SKM-1 (cell line): ENCODE measurements at regions not wholly inside any gene's neighbourhood (a gene's known extent, or its start where the extent isn't known, plus 50 kb on each side); places are given as distances from the start of the nearest gene placed in this dataset.

Experiments
- DNase-seq: peaks from one replicate; lab custom pipeline; 2025; ENCODE audit not compliant: unreplicated experiment; lab: John Stamatoyannopoulos, UW

GRCh38 chr5:56358046-56358445, 124.9 kb upstream of the ANKRD55 start:
- DNase-seq: no peak

DNA sequence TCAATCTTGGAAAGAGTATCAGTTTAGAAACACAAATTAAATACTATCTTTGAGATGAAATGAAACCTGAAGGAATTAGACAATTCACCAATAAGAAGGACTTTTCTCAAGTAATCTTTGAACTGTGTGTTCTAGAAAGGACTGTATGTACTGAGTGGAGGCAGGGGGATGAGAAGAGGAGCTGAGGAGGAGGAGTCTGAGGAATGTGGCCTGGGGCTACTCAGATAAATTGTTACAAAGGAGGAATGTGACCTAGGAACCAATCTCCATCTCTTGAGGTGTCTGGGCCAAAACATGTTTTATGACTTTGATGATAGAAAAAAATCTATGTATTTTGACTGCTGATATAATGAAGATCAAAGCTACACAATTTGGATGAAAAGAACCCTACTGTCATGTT, 124.3 kb upstream of the ANKRD55 start:
- DNase-seq: no peak

DNA sequence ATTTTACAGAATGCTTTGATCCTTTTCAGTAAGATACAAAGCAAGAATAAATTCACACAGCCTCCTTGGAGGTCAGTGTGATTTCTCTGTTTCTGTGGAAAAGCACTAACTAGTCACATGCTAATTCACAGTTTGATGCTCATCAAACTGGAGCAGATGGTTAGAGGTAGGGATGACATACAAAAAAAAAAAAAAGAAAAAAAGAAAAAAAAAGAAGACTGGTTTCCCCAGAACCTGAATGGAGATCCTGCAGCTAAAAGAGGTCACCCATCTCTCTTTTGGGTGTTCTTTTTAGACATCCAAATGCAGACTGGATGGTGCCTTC, 123.7 kb upstream of the ANKRD55 start:
- no peak for DNase-seq

GRCh38 chr5:56356121-56356835, 123.1 kb upstream of the ANKRD55 start:
- DNase-seq: no peak

DNA sequence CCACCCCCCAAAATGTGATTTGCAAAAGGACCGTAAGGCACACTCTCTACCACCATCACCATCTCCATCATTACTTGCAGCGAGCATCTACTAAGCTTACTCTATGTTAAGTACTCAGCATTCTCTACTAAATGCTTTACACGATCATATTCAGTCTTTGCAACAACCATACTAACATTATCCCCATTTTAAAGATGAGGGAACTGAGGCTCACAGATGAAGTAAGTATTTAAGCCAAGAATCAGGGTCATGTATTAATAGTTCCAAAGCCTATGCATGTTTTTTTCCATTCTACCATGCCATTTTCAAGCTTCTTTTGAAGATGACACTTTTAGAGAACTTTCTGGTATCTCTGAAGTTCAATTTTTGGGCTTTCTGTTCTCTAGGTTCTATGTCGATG, 121.7 kb upstream of the ANKRD55 start:
- DNase-seq: no peak

DNA sequence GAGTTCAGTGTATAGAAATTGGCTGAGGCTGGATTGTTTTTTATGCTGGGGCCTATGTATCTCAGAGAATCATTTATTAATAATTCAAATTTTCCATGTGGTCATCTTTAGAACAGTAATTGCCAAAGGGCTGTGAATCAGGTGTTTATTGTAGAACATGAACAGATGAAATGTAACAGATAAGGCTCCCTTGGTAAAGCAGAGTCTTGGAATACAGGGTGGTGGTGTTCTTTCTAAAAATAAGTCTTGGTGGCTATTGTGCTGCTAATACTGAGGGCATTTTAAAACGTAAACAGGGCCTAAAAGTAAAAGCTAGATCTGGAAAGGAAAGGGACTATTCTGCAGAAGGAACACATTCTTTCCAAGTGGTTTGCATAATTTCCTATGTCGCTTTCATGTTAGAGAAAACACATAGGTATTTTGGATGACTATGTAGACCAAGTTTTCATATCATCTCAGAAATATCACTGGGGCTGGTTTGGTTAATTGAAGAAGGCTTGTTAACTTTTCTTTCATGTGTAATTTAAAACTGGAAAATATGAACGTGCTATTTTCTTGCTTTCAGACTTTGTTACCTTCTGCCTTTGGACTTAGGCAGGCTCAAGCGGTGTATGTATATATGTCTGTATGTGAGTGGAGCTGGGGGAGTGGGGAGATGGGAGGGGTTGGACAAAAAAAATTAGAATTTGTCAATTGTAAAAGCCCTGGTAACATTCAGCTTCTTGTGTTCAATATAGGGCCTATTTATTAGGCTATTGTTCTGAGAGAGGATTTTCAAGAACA, 119.9 kb upstream of the ANKRD55 start:
- no peak for DNase-seq

GRCh38 chr5:56350597-56351170, 117.6 kb upstream of the ANKRD55 start:
- no peak for DNase-seq

GRCh38 chr5:56350011-56350596, 117.0 kb upstream of the ANKRD55 start:
- no peak for DNase-seq

DNA sequence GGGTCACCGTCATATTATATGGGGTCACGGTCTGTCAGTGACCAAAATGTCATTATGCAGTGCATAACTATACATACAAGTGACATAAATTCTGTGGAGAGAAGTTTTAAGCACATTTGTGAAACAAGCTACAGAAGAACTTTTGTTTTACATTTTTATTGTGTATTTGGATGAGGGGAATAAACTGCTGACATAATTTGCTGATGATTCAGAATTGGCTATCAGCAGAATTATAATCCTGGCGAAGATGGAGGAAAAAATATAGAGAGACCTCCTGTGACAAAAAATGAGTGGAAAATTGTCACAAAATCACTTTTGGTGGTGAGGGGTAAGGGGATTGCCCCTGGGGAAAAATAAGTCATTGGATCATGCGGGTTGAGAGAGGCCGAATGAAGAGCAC, 116.3 kb upstream of the ANKRD55 start:
- DNase-seq: no peak

DNA sequence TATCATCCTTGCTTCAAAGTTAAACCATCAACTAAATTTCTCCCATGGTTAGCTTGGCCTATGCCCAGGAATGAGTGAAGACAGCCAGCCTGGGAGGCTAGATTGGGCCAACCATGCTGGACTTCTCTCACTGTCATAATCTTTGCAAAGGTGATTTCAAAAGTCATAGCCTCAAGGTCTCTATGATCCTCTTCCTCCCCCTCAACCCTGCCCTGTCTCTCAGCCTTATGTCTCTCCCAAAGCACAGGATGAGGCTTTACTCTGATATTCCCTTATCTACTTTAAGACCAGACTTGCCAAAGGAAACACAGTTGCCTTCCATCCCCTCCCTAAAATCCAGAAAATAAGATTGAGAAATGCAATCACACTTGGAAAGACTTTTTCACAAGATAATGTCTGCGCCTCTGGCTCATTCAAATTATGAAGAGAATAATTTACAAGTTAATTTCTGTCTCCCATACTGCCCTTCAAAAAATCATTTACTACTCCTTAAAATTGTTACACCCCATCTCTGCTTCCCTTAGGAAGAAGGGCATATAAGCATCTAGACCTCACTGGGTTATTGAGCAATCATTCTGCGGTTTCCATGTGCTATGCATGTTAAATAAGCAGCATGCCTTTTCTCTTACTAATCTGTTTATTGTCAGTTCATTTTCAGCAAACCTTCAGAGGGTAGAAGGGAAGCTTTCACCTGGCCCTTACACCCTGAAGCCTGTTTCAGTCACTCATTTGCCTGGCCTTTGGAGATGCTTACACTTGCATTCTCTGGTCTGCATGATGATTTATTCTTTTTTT, 113.8 kb upstream of the ANKRD55 start:
- peak; percentile 45 for DNase-seq

GRCh38 chr5:56346044-56346710, 113.0 kb upstream of the ANKRD55 start:
- DNase-seq: no peak

DNA sequence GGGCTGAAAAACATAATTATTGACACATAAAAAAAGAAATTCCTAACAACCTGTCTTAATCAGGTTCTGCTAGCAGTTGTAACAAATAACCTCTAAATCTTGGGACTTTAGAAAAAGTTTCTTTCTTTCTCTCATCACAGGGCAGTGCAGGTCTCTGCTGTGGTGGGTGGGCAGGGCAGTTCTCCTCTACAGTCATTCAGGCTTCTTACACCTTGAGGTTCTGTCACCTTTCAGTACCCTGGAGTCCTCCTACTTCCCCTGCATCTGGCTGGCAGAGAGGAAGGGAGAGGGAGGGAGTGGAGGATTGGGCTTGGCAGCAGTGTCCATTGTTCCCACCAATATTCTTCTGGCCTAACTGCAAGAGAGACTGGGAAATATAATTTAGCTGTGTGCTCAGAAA, 112.2 kb upstream of the ANKRD55 start:
- DNase-seq: no peak

DNA sequence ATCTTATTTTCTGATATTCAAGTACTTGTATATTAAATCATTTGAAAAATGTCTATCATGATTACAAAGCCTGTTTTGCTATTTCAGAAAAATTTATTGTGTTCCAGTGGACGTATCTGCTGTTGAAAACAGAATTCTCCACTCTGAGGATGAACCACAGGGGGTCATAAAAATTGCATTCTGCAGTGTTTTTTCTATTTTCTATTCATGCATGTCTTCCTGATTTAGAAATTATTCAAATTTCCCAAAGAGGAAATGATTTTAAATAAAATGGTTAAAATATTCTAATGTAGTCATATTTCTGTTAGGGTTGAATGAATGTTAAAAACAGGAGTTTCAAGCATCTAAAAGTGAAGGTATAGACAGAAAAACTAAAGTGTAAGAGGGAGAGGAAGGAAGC, 111.5 kb upstream of the ANKRD55 start:
- DNase-seq: no peak

DNA sequence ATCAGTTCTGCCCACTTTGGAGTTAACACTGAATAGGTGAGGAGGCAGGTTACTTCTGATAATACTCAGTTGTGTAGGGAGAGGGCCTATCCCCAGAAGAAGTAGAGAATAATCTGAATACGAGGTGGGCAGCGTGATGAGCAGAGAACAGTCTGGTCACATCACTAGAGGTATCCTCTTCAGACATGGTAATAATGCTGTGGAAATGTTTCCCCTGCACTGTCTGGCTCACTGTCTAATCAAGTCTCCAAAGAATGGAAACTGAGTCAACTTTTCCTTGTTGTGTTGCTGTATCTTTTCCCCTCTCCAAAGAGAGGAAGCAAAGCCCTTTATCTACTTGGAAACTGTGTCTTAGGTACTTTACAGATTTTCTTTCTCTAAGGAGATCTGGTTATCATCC, 110.9 kb upstream of the ANKRD55 start:
- no peak for DNase-seq

GRCh38 chr5:56342616-56343015, 109.5 kb upstream of the ANKRD55 start:
- DNase-seq: no peak

DNA sequence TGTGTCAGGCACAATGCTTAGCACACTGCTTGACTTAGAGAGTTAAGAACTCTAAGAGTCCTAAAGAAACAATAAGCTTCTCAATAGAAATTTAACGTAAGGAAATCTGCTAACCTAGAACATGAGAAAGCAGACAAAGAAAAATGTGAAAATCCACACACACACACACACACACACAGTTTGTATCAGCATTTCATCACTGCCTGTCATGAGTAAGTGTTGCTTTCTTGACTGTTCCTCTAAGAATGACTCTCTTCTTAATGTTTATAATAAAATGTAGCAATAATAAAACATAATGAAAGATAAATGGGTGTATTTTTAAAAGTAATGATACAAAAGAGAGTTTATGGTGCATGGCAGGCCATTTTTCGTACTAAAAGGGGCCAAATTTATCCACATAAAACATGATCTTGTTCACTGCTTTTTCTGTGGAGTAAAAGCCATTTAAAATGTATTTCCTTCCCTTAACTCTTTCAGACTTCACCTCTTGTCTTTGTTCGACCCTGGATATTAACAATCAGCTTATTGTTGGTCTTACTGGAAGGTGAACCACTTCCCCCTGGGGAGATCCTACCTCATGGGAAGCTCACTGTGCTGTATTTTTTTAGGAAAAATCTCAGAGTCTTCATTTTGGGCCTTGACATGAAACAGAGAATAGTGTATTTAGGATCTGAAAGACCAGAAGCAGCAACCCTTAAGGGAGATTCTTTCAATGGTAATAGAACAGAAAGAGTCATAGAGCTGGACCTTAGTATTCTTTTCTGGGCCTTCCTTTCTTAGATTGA, 107.3 kb upstream of the ANKRD55 start:
- no peak for DNase-seq

DNA sequence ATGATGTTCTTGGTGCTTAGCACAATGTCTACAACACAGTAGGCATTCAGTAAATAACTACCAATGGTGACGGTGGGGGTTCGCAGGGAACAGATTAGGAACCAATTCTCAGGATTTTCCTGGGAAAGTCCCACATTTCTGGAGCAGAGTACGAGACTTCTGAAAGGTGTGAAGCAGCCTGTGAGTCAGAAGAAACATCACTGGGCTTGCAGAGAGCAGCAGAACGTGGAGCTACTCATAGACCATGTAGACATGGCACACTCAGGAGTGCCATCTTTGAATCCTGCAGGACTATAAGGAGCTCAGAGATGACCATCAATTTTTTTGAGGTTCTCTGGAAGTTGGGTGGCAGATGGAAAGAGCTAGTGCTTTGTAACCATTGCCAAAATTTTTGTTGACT, 106.6 kb upstream of the ANKRD55 start:
- DNase-seq: no peak

- DNase-seq: no peak
Measured at GRCh38 chr5:56337715-56338319, 104.7 kb upstream of the ANKRD55 start.

GRCh38 chr5:56335212-56335611, 102.1 kb upstream of the ANKRD55 start:
- DNase-seq: no peak

DNA sequence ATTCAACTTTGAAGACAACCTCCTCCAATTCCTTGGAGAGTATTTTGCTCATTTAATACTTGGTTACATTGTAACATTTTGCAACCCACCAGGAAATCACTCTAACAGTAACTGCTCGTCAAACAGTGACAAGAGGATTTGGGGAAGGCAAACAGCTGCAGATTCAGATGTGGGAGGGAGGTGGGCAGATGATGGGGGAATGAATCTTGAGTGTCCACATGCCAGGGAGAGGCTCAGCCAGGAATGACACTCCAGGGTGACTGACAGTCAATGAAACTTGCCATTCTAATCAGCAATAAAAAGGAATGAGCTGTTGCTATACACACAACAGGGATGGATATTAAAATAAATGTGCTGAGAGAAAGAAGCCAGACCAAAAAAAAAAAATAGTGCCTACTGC, 97.7 kb upstream of the ANKRD55 start:
- DNase-seq: no peak
